Lung (tissue), 11 donors: ENCODE measurements at regions not wholly inside any gene's neighbourhood (a gene's known extent, or its start where the extent isn't known, plus 50 kb on each side); places are given as distances from the start of the nearest gene placed in this dataset.

Experiments
- ATAC-seq: fragments of 200-7000 bp; cut with Tn5 transposase; one replicate; pipeline ENCODE4 v1.9.1; 2020; ENCODE audit warnings: moderate number of reproducible peaks; ENCODE audit not compliant: insufficient read depth, low FRiP score
- DNase-seq, 3 donors: peaks; one replicate each; pipeline ENCODE4 v3.0.0-alpha.2; 2013 to 2017
- H3K27ac ChIP-seq, 2 donors: one replicate each; pipeline ENCODE4 v1.5.1; 2013; ENCODE audit warnings: mild to moderate bottlenecking in 2 of 2, moderate library complexity in 2 of 2, control low read depth in 1 of 2, inconsistent platforms in 1 of 2, low read depth in 1 of 2, low read length in 1 of 2
- H3K27me3 ChIP-seq, 3 donors: one replicate each; pipeline ENCODE4 v1.5.1; 2013; ENCODE audit warnings: low read length in 2 of 3; ENCODE audit not compliant: control insufficient read depth in 3 of 3, insufficient read depth in 3 of 3
- H3K36me3 ChIP-seq, 4 donors: one replicate each; pipeline ENCODE4 v1.5.1; 2013; ENCODE audit warnings: low read length in 4 of 4, mild to moderate bottlenecking in 1 of 4, moderate library complexity in 1 of 4; ENCODE audit not compliant: control insufficient read depth in 4 of 4, insufficient read depth in 4 of 4
- H3K4me1 ChIP-seq, 5 donors: one replicate each; pipeline ENCODE4 v1.5.1; 2013; ENCODE audit warnings: low read length in 5 of 5, mild to moderate bottlenecking in 2 of 5, moderate library complexity in 1 of 5; ENCODE audit not compliant: control insufficient read depth in 5 of 5, insufficient read depth in 5 of 5
- H3K4me3 ChIP-seq: one replicate; pipeline ENCODE4 v1.5.1; 2013; ENCODE audit warnings: mild to moderate bottlenecking, control low read depth, moderate library complexity
- H3K9ac ChIP-seq, 2 donors: one replicate each; pipeline ENCODE4 v1.5.1; 2013; ENCODE audit warnings: low read length in 2 of 2, control low read depth in 1 of 2; ENCODE audit not compliant: insufficient read depth in 1 of 2
- H3K9me3 ChIP-seq, 4 donors: one replicate each; pipeline ENCODE4 v1.5.1; 2013; ENCODE audit warnings: low read length in 3 of 4, mild to moderate bottlenecking in 1 of 4, moderate library complexity in 1 of 4; ENCODE audit not compliant: control insufficient read depth in 4 of 4, insufficient read depth in 3 of 4
- WGBS, 2 donors: extraction: QIAGEN DNeasy Blood & Tissue Kit; methylation state at CpG; one replicate each; pipeline ENCODE4 v1.1.7; 2013; 5-methylcytosine and 5-hydroxymethylcytosine counted together
- TF ChIP-seq, protein P1 (sequence below): IDR thresholded peaks from 2 replicates; pipeline ENCODE4 v1.5.1; 2012; ENCODE audit warnings: mild to moderate bottlenecking; ENCODE audit errors: control extremely low read depth, extremely low read depth
- donor health status: control.
- donor health status: control.
- donor health status: Bipolar disorder and iron deficiency.
- donor health status: healthy.
- donor health status: DM: yes; HTN: yes; CAD: no.

DNA sequence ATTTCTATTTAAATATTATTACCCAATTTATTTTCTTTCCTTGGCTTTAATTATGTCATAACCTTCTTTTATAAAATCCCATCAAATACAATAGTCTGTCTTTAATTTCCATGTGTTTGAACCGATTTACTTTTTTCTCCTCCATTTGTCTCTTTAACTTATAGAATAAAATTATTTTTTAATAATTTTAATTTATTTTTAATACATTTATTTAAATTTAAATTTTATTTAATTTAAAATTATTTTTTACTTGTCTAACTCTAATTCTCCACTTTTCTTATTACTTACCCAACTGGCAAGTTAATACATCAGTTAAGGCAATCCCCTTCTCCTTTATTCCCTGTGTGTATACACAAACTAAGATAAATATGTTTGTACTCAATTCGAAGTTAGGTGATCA is 817.6 kb upstream of the NR2F2 start:
- TF ChIP-seq, protein P1, sequence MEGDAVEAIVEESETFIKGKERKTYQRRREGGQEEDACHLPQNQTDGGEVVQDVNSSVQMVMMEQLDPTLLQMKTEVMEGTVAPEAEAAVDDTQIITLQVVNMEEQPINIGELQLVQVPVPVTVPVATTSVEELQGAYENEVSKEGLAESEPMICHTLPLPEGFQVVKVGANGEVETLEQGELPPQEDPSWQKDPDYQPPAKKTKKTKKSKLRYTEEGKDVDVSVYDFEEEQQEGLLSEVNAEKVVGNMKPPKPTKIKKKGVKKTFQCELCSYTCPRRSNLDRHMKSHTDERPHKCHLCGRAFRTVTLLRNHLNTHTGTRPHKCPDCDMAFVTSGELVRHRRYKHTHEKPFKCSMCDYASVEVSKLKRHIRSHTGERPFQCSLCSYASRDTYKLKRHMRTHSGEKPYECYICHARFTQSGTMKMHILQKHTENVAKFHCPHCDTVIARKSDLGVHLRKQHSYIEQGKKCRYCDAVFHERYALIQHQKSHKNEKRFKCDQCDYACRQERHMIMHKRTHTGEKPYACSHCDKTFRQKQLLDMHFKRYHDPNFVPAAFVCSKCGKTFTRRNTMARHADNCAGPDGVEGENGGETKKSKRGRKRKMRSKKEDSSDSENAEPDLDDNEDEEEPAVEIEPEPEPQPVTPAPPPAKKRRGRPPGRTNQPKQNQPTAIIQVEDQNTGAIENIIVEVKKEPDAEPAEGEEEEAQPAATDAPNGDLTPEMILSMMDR = no peak
- Histone ChIP-seq H3K9ac (no peak overlapping the region), H3K4me3 (no peak overlapping the region), H3K27ac (no peak overlapping the region), H3K36me3 (no peaks in the 10 kb centered on the region), H3K27me3 (no peaks in the 10 kb centered on the region), H3K9me3 (peaks cover 0 to 3% (median 0%) of the 10 kb centered on the region in 4 donors), H3K4me1 (no peaks in the 10 kb centered on the region)
- no peak for ATAC-seq
- no peak for DNase-seq
- WGBS, 2 donors = 83 to 89% methylated on average over 2 of the region's 2 CpGs

DNA sequence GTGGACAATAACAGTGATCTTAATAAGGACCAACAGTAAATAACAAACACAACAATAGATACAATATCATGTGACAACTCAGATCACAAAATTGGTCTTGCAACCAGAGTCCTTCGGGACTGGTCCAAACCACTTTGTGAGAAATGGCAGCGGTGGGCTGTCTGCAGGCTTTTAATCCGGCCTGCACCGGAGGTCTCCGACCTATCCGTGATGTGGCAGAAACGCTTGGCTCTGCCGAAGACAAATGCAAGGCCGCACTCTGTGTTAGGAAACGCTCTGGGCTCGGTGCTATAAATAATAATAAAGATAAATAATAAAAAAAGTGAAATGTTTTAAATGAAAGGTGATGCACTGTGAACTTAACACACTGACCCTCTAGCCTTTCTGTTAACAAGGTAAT is 810.6 kb upstream of the NR2F2 start:
- no peak overlapping the region for H3K9ac ChIP-seq
- ATAC-seq (no peak), DNase-seq (no peak)
- no peaks in the 10 kb centered on the region for H3K4me1 ChIP-seq
- no peaks in the 10 kb centered on the region for H3K9me3 ChIP-seq
- no peak overlapping the region for H3K27ac ChIP-seq
- no peaks in the 10 kb centered on the region for H3K27me3 ChIP-seq
- TF ChIP-seq, protein P1 = no peak
- H3K4me3 ChIP-seq = no peak overlapping the region
- H3K36me3 ChIP-seq = no peaks in the 10 kb centered on the region
- WGBS, 2 donors = 95 to 97% methylated on average over 11 of the region's 11 CpGs

DNA sequence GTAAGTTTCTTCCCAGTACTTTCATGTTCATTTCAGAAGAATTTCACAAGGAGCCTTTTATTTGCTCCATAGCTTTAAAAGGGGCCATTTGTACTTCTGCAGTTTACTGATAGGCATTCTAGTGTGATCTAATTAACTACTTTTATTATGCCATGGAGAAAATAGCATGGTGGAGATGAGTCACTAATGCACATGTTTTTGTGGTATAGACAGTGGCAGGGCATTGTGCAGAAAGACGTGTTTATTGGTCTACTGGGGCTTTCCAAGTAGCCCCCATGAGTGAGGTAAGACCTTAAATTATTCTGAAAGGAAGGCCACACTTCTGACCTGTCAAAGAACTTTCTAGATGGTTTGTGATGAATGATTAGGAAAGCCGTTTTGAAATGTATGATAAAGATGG is 810.0 kb upstream of the NR2F2 start:
- no peak overlapping the region for H3K27ac ChIP-seq
- H3K9me3 ChIP-seq = no peaks in the 10 kb centered on the region
- H3K27me3 ChIP-seq = no peaks in the 10 kb centered on the region
- TF ChIP-seq, protein P1 = no peak
- no peaks in the 10 kb centered on the region for H3K4me1 ChIP-seq
- ATAC-seq (no peak), DNase-seq (no peak)
- no peaks in the 10 kb centered on the region for H3K36me3 ChIP-seq
- no peak overlapping the region for H3K9ac ChIP-seq
- WGBS, 2 donors = 60 to 64% methylated on average over 2 of the region's 2 CpGs
- no peak overlapping the region for H3K4me3 ChIP-seq

DNA sequence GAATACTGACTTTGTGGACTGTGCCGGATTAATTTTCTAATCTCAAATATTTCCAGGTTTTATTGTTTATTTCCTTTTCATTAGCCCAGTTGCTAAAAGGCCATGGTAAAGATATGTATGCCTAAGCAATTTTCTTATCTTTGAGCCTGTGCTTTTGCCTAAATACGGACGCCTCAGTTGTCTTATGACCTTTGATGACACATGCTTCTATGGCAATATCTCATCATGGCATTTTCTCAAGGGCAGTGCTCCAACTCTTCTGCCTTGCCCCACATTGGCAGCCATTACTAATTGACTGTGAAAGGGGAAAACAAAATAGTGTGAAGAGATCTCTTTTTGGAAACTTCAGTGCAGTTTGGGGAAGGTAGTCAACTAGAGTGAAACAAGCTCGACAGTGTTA is 809.6 kb upstream of the NR2F2 start:
- H3K4me3 ChIP-seq = no peak overlapping the region
- 89 to 92% methylated on average over 4 of the region's 4 CpGs for WGBS, 2 donors
- peaks cover 0 to 3% (median 0%) of the 10 kb centered on the region in 4 donors for H3K9me3 ChIP-seq
- TF ChIP-seq, protein P1 = no peak
- no peaks in the 10 kb centered on the region for H3K27me3 ChIP-seq
- no peak overlapping the region for H3K27ac ChIP-seq
- H3K4me1 ChIP-seq = no peaks in the 10 kb centered on the region
- DNase-seq = no peak
- H3K36me3 ChIP-seq = no peaks in the 10 kb centered on the region
- H3K9ac ChIP-seq = no peak overlapping the region
- no peak for ATAC-seq
